Body of pancreas (tissue), 4 donors: ENCODE measurements at regions not wholly inside any gene's neighbourhood (a gene's known extent, or its start where the extent isn't known, plus 50 kb on each side); places are given as distances from the start of the nearest gene placed in this dataset.

ENCODE experiments used
- ATAC-seq: fragments of 150-250 bp; one replicate; pipeline ENCODE4 v1.9.1; 2016
- DNase-seq, 4 donors: peaks; one replicate each; pipeline ENCODE4 v3.0.0-alpha.2; 2019
- H3K27ac ChIP-seq, 4 donors: fragments of 200-600 bp; sonication (generic); 1 replicate in 3 of 4; 2 replicates in 1 of 4; pipeline versions ENCODE4 v1.5.1 to v1.6.1; 2016 to 2019; ENCODE audit warnings: mild to moderate bottlenecking in 1 of 4, mixed read lengths in 1 of 4, moderate library complexity in 1 of 4
- H3K27me3 ChIP-seq, 2 donors: fragments of 200-600 bp; sonication (generic); one replicate each; pipeline ENCODE4 v1.6.0; 2016; ENCODE audit warnings: mild to moderate bottlenecking in 1 of 2
- H3K36me3 ChIP-seq, 2 donors: fragments of 200-600 bp; sonication (generic); replicated peaks in 1 of 2; 2 replicates each; pipeline ENCODE4 v1.5.1; 2016; ENCODE audit warnings: low read depth in 2 of 2; ENCODE audit not compliant: insufficient read depth in 1 of 2
- H3K4me1 ChIP-seq: fragments of 200-600 bp; sonication (generic); one replicate; pipeline ENCODE4 v1.6.0; 2016
- H3K4me3 ChIP-seq, 2 donors: fragments of 200-600 bp; sonication (generic); 1 replicate in 1 of 2; 2 replicates in 1 of 2; pipeline ENCODE4 v1.5.1; 2016 to 2019
- H3K9me3 ChIP-seq, 3 donors: fragments of 200-600 bp; sonication (generic); 1 replicate in 2 of 3; 2 replicates in 1 of 3; pipeline ENCODE4 v1.5.1; 2016
- CTCF ChIP-seq, 7 experiments: fragments of 450-650 bp in 4 of 7; fragments of 200-600 bp in 3 of 7; sonication (generic) in 3 of 7; IDR thresholded peaks; one replicate each; pipeline ENCODE4 v1.5.1; 2016 to 2019; ENCODE audit warnings: antibody characterized with exemption in 7 of 7
- POLR2A ChIP-seq, 3 donors: fragments of 450-650 bp; IDR thresholded peaks; one replicate each; pipeline ENCODE4 v1.6.1; 2016; ENCODE audit warnings: antibody characterized with exemption in 3 of 3, mild to moderate bottlenecking in 2 of 3
- WGBS, 2 donors: methylation state at CpG; one replicate each; pipeline ENCODE4 v1.1.5; 2017; 5-methylcytosine and 5-hydroxymethylcytosine counted together
- intact Hi-C: fragments of 100-400 bp; cut with DNase I; formaldehyde crosslinking; loops from one replicate; pipeline ENCODE4 v1.15.1; 2023

DNA sequence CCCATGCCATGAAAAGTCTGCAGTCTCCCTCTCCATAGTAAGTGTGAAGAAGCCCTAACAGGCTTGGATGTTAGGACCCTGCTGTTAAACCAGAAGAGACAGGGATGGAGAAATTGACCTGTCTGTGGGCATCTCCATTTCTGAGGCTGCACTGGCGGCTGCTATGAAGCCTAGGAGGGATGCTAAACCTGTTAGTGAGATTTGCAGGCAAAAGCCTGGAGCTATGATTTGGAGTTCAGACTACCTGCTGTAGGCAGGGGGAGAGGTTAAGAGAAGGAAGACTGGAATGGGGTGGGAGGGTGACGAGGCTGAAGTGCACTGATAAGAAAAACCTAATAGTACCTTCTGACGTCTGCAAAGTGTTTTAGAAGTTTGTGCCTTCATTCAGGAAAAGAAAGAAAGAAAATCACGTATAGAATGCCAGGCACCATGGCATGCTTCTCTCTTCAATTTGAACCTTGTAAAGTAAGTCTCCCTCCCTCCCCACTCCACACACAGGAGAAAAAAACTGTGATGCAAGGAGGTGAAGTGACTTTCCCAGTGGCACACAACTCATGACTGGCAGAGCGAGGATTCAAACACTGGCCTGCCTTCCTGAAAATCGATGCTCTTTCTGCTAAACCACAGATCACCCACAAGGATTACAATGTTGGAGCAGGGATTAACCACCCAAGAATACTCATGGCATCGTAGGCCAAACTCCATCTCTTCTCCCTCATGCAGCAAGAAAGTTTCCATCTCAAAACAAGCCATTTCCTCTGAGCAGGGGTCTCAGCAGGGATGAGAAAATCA is 98.5 kb upstream of the PKDCC start:
- Histone ChIP-seq H3K27ac (no peak overlapping the region), H3K4me1 (no peaks in the 10 kb centered on the region), H3K36me3 (no peaks in the 10 kb centered on the region), H3K27me3 (no peaks in the 10 kb centered on the region), H3K9me3 (no peaks in the 10 kb centered on the region), H3K4me3 (no peak overlapping the region)
- DNase-seq (no peak), ATAC-seq (no peak)
- intact Hi-C loops, result no loop called here
- TF ChIP-seq CTCF (IDR thresholded peaks at IDR 0.05) (no peak), POLR2A (IDR thresholded peaks at IDR 0.05) (no peak)
- WGBS, 2 donors, result 66% methylated on average over 7 of the region's 7 CpGs

DNA sequence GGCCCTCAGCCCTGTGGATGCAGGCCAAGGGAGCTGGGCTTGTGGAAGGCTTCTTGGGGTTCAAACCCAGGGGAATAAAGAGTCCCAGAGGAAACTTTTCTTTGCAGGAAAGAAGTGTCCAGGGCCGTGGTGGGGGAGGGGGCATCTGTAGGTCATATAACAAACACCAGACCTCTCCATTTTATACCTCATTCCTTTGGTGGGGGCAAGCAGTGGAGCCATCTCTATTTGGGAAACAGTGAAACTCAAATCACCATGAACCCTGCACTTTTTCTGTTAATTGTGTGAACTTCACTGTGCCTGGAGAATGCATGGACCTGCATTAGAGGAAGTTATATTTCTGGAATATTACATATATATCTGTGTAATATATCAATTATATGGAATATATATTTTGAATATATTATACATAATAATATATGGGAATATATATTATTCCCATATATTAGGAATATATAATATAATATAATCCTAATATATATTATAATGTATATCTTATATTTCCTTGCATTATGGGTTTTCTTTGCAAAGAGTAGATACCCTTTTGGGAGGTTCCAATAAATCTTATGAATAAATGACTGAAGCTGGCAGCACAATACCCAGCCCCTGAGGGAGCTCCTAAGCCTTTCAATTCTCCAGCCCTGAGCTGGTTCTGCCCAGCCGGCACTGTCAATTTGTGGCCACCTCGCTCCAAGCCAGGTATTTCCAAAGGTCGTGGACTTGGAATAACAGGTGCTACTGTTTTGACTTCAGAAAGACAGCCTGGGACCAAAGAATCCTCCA is 97.7 kb upstream of the PKDCC start:
- Histone ChIP-seq H3K27me3 (no peaks in the 10 kb centered on the region), H3K4me1 (no peaks in the 10 kb centered on the region), H3K36me3 (no peaks in the 10 kb centered on the region), H3K9me3 (no peaks in the 10 kb centered on the region), H3K4me3 (no peak overlapping the region), H3K27ac (no peak overlapping the region)
- no peak for DNase-seq
- no peak for TF ChIP-seq POLR2A (IDR thresholded peaks at IDR 0.05)
- intact Hi-C loops, result no loop called here
- no peak for ATAC-seq
- WGBS, 2 donors, result 70 to 76% methylated on average over 3 to 4 of the region's 4 CpGs

DNA sequence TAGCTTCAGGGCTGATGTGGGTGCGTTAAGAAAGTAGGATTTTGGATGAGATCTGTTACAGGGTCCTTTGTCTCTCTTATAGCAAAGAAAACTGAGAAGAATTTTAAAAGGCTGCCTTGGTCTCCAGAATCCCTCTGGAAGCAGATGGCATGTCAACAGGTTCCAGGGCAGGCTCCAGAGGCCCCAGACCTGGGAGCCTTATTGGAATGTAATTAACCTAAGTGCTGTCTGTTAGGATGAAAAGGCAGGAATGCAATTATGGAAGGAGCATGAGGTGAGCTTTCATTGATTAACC is 97.2 kb upstream of the PKDCC start:
- no peak for TF ChIP-seq POLR2A (IDR thresholded peaks at IDR 0.05)
- TF ChIP-seq CTCF (IDR thresholded peaks at IDR 0.05), result no peak
- Histone ChIP-seq H3K27me3 (no peaks in the 10 kb centered on the region), H3K27ac (no peak overlapping the region), H3K4me1 (no peaks in the 10 kb centered on the region), H3K36me3 (no peaks in the 10 kb centered on the region), H3K4me3 (no peak overlapping the region), H3K9me3 (no peaks in the 10 kb centered on the region)
- DNase-seq (no peak), ATAC-seq (no peak)
- intact Hi-C loops, result no loop called here
- 81 to 91% methylated on average over 1 of the region's 1 CpG for WGBS, 2 donors

DNA sequence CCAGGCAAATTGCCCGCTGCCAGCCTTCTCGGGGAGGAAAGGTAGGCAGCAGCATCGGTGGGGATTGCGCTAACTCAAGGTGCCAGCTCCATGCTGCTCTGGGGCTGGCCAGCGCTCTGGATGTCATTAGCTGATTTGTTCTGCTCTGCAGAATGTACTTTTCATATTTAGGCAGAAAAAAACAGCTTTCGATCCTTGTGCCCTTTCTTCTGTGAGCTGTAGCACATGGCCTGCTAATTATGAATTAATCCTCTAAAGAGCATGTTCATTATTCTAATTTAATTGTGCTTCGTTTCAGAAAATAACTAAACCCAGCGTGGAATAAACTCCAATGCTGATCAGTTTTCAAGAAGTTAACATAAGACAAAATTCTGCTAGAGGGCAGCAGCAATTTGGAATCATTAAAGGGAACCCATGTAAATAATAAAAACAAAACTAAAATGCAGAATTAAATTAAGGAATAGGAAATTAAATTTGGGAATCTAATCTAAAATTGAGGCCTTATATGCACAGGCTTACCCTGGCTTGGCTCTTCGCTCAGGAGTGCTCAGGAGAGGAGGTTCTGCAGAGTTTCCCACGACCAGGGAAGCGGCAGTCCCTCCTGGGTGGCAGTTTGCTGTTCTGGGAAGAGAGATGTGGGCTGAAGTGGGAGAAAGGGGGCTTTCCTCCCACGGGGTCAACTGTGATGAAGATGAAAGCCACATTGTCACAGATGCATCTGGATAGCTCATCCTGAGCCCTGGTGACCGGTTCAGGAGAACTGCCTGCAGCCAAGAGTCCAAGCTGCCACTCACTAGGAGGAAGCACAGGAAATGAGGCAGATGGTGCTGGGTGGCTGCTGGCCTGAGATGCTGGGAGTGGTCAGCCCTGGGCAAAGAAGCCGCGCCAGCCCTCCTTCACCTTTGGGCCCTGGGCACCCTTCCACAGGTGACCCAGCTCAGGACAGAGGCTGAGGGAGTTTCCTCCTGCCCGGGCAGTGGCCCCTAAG is 93.2 kb upstream of the PKDCC start:
- WGBS, 2 donors, result 74 to 81% methylated on average over 11 to 15 of the region's 16 CpGs
- TF ChIP-seq POLR2A (IDR thresholded peaks at IDR 0.05), result no peak
- no peak for TF ChIP-seq CTCF (IDR thresholded peaks at IDR 0.05)
- no peak for ATAC-seq

More for the DNA sequence above, 93.2 kb upstream of the PKDCC start:
- intact Hi-C loops, result no loop called here
- Histone ChIP-seq H3K9me3 (no peaks in the 10 kb centered on the region), H3K27ac (no peak overlapping the region), H3K27me3 (no peaks in the 10 kb centered on the region), H3K4me3 (no peak overlapping the region), H3K4me1 (peaks cover 10% of the 10 kb centered on the region), H3K36me3 (no peaks in the 10 kb centered on the region)
- no peak for DNase-seq
